Left ventricle myocardium inferior (tissue), 1 donor: ENCODE measurements at regions not wholly inside any gene's neighbourhood (a gene's known extent, or its start where the extent isn't known, plus 50 kb on each side); places are given as distances from the start of the nearest gene placed in this dataset.

Experiments used
- DNase-seq: peaks from one replicate; pipeline ENCODE4 v3.0.0-alpha.2; 2020
- H3K27ac ChIP-seq: fragments of 200-600 bp; replicated peaks from 2 replicates; pipeline ENCODE4 v1.8.0; 2021
- H3K27me3 ChIP-seq: fragments of 200-600 bp; 2 replicates; pipeline ENCODE4 v1.8.0; 2021; ENCODE audit warnings: low read depth
- H3K36me3 ChIP-seq: fragments of 200-600 bp; 2 replicates; pipeline ENCODE4 v1.8.0; 2021
- H3K4me1 ChIP-seq: fragments of 200-600 bp; 2 replicates; pipeline ENCODE4 v1.8.0; 2021
- H3K4me3 ChIP-seq: fragments of 200-600 bp; 2 replicates; pipeline ENCODE4 v1.8.0; 2021; ENCODE audit warnings: mild to moderate bottlenecking, moderate library complexity
- H3K9me3 ChIP-seq: fragments of 200-600 bp; replicated peaks from 2 replicates; pipeline ENCODE4 v1.8.0; 2021
- CTCF ChIP-seq: fragments of 200-600 bp; IDR thresholded peaks from 2 replicates; pipeline ENCODE4 v1.8.0; 2021; ENCODE audit warnings: antibody characterized with exemption, mild to moderate bottlenecking, borderline replicate concordance
- intact Hi-C: fragments of 100-400 bp; cut with micrococcal nuclease; formaldehyde crosslinking; loops from one replicate; pipeline ENCODE4 v1.11.0; 2022
- donor health status: DM: no; HTN: yes; CAD: no; lungs with severe emphysema.

- H3K9me3 ChIP-seq, result no peaks in the 10 kb centered on the region
- H3K4me1 ChIP-seq, result no peaks in the 10 kb centered on the region
- H3K4me3 ChIP-seq, result no peak overlapping the region
- intact Hi-C loops, result no loop called here
- H3K36me3 ChIP-seq, result no peaks in the 10 kb centered on the region
- H3K27me3 ChIP-seq, result no peaks in the 10 kb centered on the region
- no peak for DNase-seq
- TF ChIP-seq CTCF, result no peak
- H3K27ac ChIP-seq, result no peak overlapping the region
These were observed 81.8 kb downstream of the NFKBIZ start for GRCh38 chr3:101931081-101931480.

GRCh38 chr3:101932326-101933068, 83.2 kb downstream of the NFKBIZ start:
- no peak for TF ChIP-seq CTCF
- H3K27me3 ChIP-seq, result no peaks in the 10 kb centered on the region
- H3K4me1 ChIP-seq, result no peaks in the 10 kb centered on the region
- H3K4me3 ChIP-seq, result no peak overlapping the region
- no peak overlapping the region for H3K27ac ChIP-seq
- intact Hi-C loops, result no loop called here
- DNase-seq, result no peak
- H3K36me3 ChIP-seq, result no peaks in the 10 kb centered on the region
- no peaks in the 10 kb centered on the region for H3K9me3 ChIP-seq

GRCh38 chr3:101936419-101937356, 87.4 kb downstream of the NFKBIZ start:
- DNase-seq, result no peak
- no peak overlapping the region for H3K4me3 ChIP-seq
- H3K36me3 ChIP-seq, result no peaks in the 10 kb centered on the region
- intact Hi-C loops, result no loop called here
- no peaks in the 10 kb centered on the region for H3K27me3 ChIP-seq
- H3K27ac ChIP-seq, result peak overlapping the region; percentile 22
- H3K4me1 ChIP-seq, result peaks cover 40% of the 10 kb centered on the region
- no peaks in the 10 kb centered on the region for H3K9me3 ChIP-seq
- TF ChIP-seq CTCF, result no peak

- H3K27ac ChIP-seq, result no peak overlapping the region
- no peaks in the 10 kb centered on the region for H3K9me3 ChIP-seq
- no peak overlapping the region for H3K4me3 ChIP-seq
- H3K27me3 ChIP-seq, result no peaks in the 10 kb centered on the region
- DNase-seq, result no peak
- intact Hi-C loops, result no loop called here
- no peaks in the 10 kb centered on the region for H3K36me3 ChIP-seq
- TF ChIP-seq CTCF, result no peak
- peaks cover 41% of the 10 kb centered on the region for H3K4me1 ChIP-seq
These were observed 89.0 kb downstream of the NFKBIZ start for GRCh38 chr3:101938262-101938847.

- no peak for TF ChIP-seq CTCF
- no peak overlapping the region for H3K4me3 ChIP-seq
- H3K36me3 ChIP-seq, result no peaks in the 10 kb centered on the region
- peaks cover 41% of the 10 kb centered on the region for H3K4me1 ChIP-seq
- H3K27me3 ChIP-seq, result no peaks in the 10 kb centered on the region
- intact Hi-C loops, result no loop called here
- H3K9me3 ChIP-seq, result no peaks in the 10 kb centered on the region
- peak overlapping the region; percentile 65 for H3K27ac ChIP-seq
- DNase-seq, result no peak
These were observed 90.2 kb downstream of the NFKBIZ start for GRCh38 chr3:101939361-101940049.
